ENCODE measurements at regions not wholly inside any gene's neighbourhood (a gene's known extent, or its start where the extent isn't known, plus 50 kb on each side); places are given as distances from the start of the nearest gene placed in this dataset.

- no peak for TF ChIP-seq CTCF (IDR thresholded peaks at IDR 0.05; ENCODE audit: poor library complexity, severe bottlenecking)
- no peak overlapping the region for H3K27ac ChIP-seq (ENCODE audit: poor library complexity, severe bottlenecking)
Measured at GRCh38 chr2:239543702-239544101, 142.9 kb upstream of the HDAC4 start.

GRCh38 chr2:239540174-239540573 is 139.4 kb upstream of the HDAC4 start:
- ATAC-seq (ENCODE audit: low read depth) (no peak), DNase-seq (ENCODE audit: low spot score) (no peak)
- no peaks in the 10 kb centered on the region for H3K36me3 ChIP-seq (ENCODE audit: low read depth)

More at GRCh38 chr2:239543702-239544101, 142.9 kb upstream of the HDAC4 start:
- Histone ChIP-seq H3K36me3 (ENCODE audit: low read depth) (no peaks in the 10 kb centered on the region), H3K9me3 (ENCODE audit: severe bottlenecking) (no peaks in the 10 kb centered on the region), H3K4me3 (ENCODE audit: severe bottlenecking) (no peak overlapping the region), H3K4me1 (ENCODE audit: insufficient read depth, poor library complexity, severe bottlenecking) (no peaks in the 10 kb centered on the region), H3K27me3 (ENCODE audit: insufficient read depth, poor library complexity, severe bottlenecking) (no peaks in the 10 kb centered on the region)
- DNase-seq (ENCODE audit: low spot score) (no peak), ATAC-seq (ENCODE audit: low read depth) (no peak)

GRCh38 chr2:239539776-239540100 is 138.9 kb upstream of the HDAC4 start:
- Histone ChIP-seq H3K9me3 (ENCODE audit: severe bottlenecking) (no peaks in the 10 kb centered on the region), H3K36me3 (ENCODE audit: low read depth) (no peaks in the 10 kb centered on the region), H3K4me3 (ENCODE audit: severe bottlenecking) (no peak overlapping the region), H3K27me3 (ENCODE audit: insufficient read depth, poor library complexity, severe bottlenecking) (no peaks in the 10 kb centered on the region), H3K27ac (ENCODE audit: poor library complexity, severe bottlenecking) (no peak overlapping the region), H3K4me1 (ENCODE audit: insufficient read depth, poor library complexity, severe bottlenecking) (no peaks in the 10 kb centered on the region)
- peak; percentile 14 for DNase-seq (ENCODE audit: low spot score)
- no peak for ATAC-seq (ENCODE audit: low read depth)
- no peak for TF ChIP-seq CTCF (IDR thresholded peaks at IDR 0.05; ENCODE audit: poor library complexity, severe bottlenecking)

More at GRCh38 chr2:239540174-239540573, 139.4 kb upstream of the HDAC4 start:
- Histone ChIP-seq H3K27ac (ENCODE audit: poor library complexity, severe bottlenecking) (no peak overlapping the region), H3K4me3 (ENCODE audit: severe bottlenecking) (no peak overlapping the region), H3K9me3 (ENCODE audit: severe bottlenecking) (no peaks in the 10 kb centered on the region), H3K27me3 (ENCODE audit: insufficient read depth, poor library complexity, severe bottlenecking) (no peaks in the 10 kb centered on the region), H3K4me1 (ENCODE audit: insufficient read depth, poor library complexity, severe bottlenecking) (no peaks in the 10 kb centered on the region)
- no peak for TF ChIP-seq CTCF (IDR thresholded peaks at IDR 0.05; ENCODE audit: poor library complexity, severe bottlenecking)

- no peak for TF ChIP-seq CTCF (IDR thresholded peaks at IDR 0.05; ENCODE audit: poor library complexity, severe bottlenecking)
- H3K27me3 ChIP-seq (ENCODE audit: insufficient read depth, poor library complexity, severe bottlenecking): no peaks in the 10 kb centered on the region
- no peak overlapping the region for H3K27ac ChIP-seq (ENCODE audit: poor library complexity, severe bottlenecking)
- H3K36me3 ChIP-seq (ENCODE audit: low read depth): no peaks in the 10 kb centered on the region
- DNase-seq (ENCODE audit: low spot score) (peak; percentile 21), ATAC-seq (ENCODE audit: low read depth) (no peak)
- H3K4me3 ChIP-seq (ENCODE audit: severe bottlenecking): no peak overlapping the region
- no peaks in the 10 kb centered on the region for H3K9me3 ChIP-seq (ENCODE audit: severe bottlenecking)
- H3K4me1 ChIP-seq (ENCODE audit: insufficient read depth, poor library complexity, severe bottlenecking): no peaks in the 10 kb centered on the region
Measured at GRCh38 chr2:239539083-239539775, 138.4 kb upstream of the HDAC4 start.

GRCh38 chr2:239538357-239539052 is 137.7 kb upstream of the HDAC4 start:
- H3K4me3 ChIP-seq (ENCODE audit: severe bottlenecking): no peak overlapping the region
- no peaks in the 10 kb centered on the region for H3K27me3 ChIP-seq (ENCODE audit: insufficient read depth, poor library complexity, severe bottlenecking)
- no peak for TF ChIP-seq CTCF (IDR thresholded peaks at IDR 0.05; ENCODE audit: poor library complexity, severe bottlenecking)
- DNase-seq (ENCODE audit: low spot score): peak; percentile 34
- ATAC-seq (ENCODE audit: low read depth): no peak
- no peak overlapping the region for H3K27ac ChIP-seq (ENCODE audit: poor library complexity, severe bottlenecking)
- no peaks in the 10 kb centered on the region for H3K36me3 ChIP-seq (ENCODE audit: low read depth)
- H3K9me3 ChIP-seq (ENCODE audit: severe bottlenecking): no peaks in the 10 kb centered on the region
- no peaks in the 10 kb centered on the region for H3K4me1 ChIP-seq (ENCODE audit: insufficient read depth, poor library complexity, severe bottlenecking)
